GM21786 (cell line): ENCODE measurements at regions not wholly inside any gene's neighbourhood (a gene's known extent, or its start where the extent isn't known, plus 50 kb on each side); places are given as distances from the start of the nearest gene placed in this dataset.
"Not testable (repeated sequence)": the region's sequence is repeated elsewhere in the genome, so short reads cannot be mapped to it uniquely, and the experiment has no call there.

ENCODE experiments used
- ATAC-seq: cut with Tn5 transposase; IDR thresholded peaks from one replicate; pipeline ENCODE4 v1.9.1; 2021; ENCODE audit not compliant: unreplicated experiment

DNA sequence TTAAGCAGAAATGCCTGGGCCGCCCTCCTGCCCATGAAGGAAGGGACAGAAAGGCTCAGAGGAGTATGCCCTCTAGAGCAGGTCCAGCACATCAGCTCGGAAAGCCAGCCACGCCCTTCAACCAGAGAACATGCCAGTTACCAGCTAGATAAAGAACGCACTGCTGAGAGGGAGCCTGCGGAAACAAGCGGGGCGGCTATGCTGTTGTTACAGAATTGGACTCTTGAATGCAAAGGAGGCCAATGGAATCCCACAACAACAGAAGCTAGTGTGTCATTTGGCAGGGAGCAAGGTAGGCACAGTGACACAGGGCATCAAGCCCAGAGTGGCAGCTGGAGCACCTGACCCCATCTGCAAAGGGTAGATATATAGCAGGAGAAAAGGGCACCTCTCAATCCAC lies 242.9 kb upstream of the ID2 start:
- ATAC-seq: no peak

DNA sequence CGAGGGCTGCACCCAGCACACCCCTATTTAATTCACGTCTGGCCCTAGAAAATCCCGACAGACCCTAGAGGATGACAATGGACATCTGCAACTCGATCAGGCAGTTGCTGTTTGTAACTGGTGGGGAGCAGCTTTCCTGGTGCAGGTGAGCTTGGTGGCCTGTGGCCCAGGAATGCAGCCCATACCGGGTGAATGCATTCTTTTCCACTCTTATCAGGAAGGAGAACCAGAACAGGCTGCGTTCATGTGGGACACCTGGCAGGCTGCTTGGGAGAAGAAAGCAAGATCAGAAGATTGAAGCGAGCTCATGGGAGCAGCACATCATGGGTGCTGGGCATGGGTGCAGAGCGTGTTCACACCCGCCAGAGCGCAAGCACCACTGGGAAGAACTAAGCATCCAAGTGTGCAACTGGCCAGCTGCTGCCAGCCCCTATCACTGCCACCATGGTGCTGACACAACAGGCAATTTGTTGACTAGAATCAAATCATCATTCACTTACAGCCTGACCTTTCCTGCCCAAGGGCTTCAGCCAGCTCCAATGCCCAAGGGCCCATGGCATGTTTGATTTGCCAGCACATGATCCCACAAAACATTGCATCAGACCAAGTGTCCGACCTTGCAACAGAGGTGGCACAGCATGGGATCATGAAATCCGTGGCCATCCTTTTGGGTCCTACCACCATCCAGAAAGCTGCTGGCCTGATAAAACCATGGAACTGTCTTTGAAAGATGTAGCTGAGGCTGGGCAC lies 241.7 kb upstream of the ID2 start:
- ATAC-seq: no peak

DNA sequence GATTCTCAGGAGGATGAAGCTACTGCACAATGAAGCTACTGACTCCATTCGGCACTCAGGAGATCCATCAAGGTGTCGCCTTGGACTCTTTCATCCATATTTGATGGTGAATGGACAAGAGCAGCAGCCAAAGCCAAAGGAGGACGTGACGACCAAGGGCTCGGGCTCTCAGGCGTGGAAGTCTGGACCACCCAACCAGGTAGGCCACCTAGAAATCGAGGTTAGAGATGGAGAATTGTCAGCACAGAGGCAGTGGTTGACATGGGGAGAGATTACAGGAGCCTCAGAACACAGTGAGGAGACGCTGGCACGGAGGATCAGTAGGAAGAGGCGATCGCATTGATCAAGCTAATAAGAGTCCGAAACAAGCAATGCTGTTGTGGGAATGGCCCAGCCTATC lies 240.5 kb upstream of the ID2 start:
- no peak for ATAC-seq

DNA sequence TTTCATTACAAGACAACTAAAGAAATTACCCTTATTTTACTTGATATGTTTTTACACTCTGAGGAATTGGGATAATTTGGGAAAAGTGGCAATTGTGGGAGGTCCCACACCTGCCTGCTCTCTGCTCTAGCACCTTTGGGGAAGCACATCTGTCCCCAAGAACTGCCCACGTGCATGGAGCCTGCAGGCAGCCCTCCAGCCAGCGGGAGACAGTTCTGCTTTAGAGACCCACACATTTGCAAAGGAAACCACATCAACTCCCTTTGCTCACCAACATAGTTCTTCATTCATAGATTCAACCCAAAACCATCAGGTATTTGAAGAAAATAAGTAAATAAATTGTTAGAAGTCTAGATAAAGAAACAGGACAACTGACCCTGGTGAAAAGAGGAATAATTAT lies 239.9 kb upstream of the ID2 start:
- peak; percentile 51 for ATAC-seq

DNA sequence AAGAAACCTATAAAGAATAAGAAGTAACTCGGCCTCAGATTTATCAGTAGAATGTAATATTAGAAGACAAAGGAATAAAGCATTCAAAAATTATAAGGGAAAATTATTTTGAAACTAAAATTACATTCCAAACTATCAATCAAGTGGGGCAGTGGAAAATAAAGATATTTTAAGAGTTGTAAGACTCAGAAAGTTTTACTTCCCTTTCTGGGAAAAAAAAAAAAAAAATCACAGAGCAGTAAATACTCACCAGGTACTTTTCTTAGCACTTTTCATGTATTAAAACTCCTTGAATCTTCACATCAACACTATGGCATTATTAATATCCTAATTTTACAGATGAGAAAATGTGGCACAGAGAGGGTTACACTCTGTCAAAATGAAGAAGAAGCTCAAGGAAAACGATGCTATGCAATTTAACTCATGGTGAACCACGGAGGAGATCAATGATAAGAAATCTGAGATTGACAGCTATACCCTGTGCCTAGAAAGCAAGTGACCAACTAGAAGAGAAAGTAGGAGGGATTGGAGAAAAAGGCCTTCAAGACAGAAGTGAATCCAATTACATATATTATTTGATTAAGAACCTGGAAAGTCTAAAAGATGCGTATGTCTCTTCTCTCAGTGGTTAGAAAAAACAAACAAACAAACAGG lies 238.9 kb upstream of the ID2 start:
- no peak for ATAC-seq

DNA sequence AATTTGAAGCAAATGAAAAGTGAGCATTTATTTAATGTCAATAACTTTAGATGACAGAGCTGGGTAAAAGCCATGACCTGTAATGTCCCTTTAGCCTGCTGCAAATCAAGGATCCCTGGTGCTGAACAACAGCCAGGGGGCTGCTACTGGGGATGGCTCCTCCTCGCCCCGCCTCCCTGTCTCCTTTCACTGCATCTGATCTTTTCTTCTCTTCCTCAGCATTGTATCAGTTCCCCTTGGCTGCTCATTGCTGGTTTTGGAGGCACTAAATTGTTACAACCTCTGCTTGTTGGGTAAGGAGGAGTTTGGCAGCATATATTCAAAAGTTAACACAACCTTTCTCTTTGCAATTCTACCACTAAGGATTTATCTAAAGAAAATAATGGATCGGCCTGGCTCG lies 236.3 kb upstream of the ID2 start:
- no peak for ATAC-seq

DNA sequence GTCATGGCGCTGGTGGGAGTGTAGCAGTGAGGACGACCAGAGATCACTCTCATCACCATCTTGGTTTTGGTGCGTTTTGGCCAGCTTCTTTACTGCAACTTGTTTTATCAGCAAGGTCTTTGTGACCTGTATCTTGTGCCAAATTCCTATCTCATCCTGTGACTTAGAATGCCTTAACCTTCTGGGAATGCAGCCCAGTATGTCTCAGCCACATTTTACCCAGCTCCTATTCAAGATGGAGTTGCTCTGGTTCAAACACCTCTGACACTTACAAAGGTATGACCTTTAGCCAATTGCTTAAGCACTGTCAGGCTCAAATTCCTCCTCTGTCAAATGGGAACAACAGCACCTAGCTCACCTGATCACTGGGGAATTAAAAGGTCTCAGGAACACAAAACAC lies 235.1 kb upstream of the ID2 start:
- ATAC-seq: not testable (repeated sequence)

DNA sequence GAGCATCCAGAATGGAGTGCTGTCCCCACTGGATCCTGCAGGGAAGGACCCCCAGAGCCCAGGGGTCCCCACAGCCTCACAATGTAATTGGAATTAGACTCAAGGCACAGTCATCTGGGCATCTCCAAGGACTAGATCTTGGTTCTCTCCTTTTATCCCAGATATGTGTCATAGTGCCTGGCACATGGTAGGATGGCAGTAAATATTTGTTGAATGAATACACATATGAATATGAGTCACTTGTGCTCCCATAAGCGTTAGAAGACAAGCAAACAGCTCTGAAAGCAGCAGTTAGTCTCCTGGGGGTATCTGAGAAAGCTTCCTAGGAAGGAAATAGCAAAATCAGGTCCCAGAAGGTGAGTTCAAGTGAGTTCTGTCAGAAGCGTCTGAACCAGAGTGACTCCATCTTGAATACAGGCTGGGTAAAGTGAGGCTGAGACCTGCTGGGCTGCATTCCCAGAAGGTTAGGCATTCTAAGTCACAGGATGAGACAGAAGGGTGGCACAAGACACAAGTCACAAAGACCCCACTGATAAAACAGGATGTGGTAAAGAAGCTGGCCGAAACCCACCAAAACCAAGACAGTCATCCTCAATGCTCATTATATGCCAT lies 234.1 kb upstream of the ID2 start:
- no peak for ATAC-seq

DNA sequence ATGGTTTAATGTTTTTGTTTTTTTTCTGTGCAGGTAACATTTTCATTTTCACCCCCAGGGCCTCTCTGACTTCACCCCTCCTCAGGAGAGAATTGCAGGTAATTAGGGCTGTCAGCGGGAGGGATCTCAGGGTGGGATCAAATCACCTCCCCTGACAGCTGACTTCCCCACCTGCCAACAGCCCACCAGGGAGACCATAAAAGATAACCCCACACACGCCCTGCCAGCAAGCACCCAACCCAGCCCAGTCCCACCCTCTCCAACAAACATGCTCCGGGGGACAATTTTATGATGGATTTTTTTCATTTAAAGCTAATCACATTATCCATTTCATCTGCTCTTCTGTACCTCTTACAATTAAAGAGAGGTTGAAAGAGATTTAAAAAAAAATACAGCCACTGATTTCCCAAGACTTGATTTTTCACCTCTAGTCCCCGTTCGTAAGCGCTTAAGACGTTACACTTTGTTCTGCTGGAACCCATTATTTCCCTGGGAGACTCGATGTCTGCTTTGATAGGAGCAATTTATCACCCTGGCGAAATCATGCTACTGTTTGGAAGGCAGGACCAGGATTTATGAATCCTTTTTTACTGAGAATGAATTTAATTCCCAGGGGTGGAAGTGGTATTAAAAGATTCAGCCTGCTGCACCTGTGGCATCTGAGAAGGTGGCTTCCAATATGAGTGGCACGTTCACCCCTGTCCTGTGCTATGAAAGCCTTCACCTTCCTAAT lies 232.9 kb upstream of the ID2 start:
- ATAC-seq: no peak

DNA sequence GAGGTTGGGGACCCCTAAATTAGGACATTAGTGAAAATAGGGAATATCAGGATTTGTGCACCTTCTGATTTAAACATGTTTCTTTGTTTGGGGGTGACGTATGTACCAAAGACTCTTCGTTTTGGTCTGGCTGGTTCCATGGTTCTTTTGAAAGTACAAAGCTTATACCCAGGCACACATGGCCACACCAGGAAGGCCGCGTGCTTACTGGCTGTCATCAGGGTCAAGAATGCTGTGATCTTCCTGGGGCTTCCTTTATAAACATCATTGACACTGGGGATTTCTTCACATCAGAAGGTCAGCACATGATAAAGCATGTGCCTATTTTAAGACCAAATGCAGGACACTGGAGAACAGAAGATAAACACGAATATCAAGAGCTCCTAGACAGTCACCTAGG lies 230.6 kb upstream of the ID2 start:
- ATAC-seq: no peak

DNA sequence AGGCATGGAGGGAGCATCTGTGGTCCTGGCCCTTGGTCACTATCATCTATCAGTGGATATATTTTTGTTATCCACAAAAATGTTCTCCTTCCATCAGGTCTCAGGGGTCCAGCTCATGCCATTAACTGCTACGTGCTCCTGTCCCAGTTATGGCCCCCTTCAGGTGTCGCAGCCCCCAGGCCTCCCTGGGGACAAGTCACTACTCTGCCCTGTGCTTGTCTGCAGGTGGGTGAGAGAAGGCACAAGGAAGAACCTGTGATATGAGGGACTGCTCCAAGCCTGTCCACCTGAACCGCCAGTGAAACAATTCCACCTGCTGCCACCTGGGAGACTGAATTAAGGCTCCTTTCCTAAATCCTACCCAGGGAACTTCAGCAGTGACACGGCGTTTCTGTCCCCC lies 229.6 kb upstream of the ID2 start:
- ATAC-seq: no peak

DNA sequence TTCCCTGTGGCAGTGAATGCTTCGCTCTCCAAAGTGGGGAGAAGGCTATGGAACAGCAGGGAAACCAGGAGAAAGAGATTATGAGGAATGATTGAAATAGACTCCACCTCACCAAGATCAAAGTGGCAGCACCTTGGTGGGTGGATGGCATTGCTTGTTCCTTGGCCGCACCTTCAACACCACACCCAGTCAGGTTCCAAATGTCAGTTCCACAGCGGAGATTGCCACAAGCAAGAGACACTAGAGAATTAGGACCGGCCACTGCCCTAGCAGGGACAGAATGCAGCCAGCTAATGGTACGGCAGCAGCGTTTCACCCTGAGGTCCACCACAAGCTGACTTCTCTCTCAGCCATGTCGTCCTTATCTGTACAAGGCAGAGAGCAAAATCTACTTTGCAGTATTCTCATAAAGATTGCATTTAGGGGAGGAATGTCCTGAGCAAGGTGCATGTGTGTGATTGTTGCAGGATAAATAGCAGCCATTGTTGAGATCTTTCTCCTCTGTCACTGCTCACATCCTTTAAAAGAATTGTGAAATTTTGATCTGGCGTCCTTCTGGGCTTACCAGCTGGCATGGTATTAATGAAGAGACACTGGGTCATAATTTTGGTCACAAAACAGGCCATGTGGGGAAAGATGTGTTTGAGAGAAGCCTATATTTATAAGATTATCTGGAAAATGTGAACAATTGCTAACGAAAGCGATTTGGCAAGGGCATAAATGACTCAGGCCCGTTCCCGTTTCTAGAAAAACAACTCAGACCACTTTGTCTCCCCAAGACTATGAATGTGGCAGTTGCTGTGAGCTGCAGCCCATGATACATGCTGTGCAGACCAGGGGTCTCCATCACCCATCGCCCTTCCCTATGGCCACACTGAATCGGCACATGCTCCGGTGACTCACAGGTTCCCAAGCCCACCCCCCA lies 228.6 kb upstream of the ID2 start:
- ATAC-seq: no peak

DNA sequence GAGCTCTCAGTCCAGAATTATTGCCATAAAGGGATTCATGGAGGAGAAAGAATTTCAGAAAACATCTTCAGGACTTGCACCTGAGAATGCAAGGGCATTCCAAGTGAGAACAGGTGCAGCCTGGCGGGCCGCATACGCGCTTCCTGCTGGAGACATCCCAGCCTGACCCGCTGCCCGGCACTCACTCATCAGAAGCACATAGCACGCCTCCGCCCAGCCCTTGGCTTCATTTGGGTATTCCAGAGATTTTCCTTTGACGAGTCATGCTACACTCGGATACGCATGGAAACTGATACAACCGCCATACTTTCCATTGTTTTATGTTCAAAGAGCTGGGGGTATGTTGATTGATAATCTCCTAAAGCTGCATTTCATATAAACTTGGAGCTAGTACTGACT lies 228.0 kb upstream of the ID2 start:
- ATAC-seq: no peak

DNA sequence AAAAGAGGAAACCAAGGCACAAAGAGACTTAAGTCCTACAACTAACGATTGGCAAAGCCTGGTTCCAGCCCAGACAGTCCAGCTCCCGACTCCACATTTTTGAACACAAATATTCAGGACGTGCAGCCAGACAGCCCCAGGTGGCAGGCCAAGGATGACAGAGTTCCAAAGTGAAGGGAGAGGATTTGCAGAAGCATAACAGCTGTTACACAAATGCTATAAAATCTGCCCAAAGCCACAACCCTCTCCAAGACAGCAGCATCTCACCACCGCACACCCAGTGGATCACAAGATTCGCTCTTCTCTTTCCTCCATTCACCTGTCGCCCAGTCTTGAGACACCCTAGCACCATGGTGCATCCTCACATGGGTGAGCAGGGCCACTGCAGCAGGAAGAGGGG lies 227.1 kb upstream of the ID2 start:
- ATAC-seq: no peak

DNA sequence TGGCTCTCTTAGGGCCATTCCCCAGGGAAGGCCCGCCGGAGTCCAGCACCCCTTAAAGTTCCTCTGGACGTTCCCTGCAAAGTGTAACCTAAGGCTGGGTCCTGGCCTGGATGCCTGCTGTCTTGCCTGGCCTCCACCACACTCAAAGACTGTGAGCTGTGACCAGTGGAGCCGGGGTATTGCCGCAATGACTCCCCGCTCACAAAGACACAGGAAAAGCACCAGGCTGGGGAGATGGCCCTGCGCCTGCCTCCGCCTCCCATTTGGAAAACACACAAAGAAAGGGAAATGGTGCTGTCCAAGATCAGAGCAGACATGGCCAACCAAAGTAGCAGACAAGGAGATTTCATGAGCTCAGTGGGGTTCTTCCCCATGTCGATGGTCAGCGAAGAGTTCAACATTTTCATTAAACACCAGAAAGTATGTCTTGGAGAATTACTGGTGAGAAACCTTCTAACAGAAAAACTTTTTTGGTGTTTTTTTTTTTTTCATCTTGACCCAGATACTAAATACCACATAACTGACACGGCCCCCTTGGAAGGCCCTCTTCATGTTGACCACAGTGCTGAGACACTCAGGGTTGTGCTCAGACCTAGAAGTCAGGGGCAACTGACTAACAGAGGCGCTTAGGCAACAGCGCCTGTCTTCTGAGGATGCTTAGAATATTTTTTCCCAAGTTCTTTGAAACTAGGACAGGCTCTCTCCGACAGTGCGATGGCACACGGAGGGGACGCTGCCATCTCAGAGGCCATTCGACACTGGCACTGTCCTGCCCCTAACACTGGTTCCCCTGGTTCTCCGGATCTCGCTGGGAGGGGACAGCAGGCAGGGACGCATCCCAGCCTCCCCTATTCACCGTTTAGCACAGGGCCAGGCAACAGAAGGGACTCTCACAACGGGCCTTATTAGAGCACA lies 226.4 kb upstream of the ID2 start:
- no peak for ATAC-seq

DNA sequence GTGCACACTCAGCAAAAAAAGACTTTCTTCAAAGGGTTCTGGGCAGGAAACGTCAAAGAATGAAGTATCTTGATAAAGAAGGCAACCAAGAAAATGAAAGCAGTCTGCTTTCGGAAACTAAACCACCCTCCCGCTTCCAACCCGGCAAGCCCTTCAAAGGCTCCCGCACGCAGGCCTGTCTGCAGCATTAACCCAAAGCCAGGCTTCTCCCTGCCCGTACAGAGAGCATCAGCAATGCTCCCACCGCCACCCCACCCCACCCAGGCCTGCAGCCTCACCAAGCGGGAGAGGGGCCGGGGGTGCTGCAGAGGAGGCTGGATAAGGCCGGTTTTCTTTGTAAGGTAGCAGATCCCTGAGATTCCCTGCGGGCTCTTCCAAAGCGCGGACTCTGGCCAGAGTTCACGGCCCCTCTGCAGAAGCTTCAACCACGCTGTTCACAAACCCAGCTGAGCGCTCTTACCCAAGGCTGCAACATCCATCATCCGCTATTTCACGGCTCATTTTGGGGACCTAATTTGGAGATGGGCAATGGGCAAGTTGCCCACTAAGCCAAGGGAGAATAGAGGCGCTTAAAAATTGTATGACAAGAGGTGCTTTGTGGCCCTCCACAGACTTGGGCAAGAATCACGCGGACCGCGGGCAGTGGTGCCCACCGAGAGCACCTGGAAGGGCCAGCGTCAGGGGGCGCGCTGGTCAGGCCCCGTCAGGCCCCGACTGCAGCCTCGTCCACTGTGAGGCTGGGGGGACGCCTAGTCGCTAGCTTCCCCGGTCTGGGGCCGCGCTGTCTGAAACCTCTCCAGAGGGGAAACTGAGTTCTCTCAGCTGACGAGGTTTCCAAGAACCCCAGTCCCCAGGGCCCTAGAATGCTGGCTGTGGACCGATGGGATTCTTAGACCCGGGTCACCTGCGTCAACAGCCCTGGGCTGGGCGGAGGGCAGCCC lies 225.4 kb upstream of the ID2 start:
- ATAC-seq: no peak

DNA sequence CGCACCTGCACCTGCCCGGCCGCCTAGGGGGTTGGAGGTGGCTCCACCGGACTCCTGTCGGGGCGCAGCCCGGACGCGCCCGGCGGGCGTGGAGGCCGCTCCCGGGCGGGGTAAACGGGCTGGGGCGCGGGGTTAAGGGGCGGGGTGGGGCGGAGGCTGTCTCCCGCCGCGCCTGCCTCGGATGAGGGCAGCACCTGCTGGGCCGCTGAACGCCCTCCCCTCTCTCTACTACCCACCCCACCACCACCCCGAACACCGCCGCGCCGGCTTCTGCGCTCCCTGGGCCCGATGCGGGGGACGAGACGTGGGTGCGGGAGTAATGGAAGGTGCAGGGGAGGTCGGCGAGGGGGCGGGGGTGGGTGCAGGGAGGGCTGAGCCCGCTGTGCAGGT lies 224.8 kb upstream of the ID2 start:
- ATAC-seq: no peak

DNA sequence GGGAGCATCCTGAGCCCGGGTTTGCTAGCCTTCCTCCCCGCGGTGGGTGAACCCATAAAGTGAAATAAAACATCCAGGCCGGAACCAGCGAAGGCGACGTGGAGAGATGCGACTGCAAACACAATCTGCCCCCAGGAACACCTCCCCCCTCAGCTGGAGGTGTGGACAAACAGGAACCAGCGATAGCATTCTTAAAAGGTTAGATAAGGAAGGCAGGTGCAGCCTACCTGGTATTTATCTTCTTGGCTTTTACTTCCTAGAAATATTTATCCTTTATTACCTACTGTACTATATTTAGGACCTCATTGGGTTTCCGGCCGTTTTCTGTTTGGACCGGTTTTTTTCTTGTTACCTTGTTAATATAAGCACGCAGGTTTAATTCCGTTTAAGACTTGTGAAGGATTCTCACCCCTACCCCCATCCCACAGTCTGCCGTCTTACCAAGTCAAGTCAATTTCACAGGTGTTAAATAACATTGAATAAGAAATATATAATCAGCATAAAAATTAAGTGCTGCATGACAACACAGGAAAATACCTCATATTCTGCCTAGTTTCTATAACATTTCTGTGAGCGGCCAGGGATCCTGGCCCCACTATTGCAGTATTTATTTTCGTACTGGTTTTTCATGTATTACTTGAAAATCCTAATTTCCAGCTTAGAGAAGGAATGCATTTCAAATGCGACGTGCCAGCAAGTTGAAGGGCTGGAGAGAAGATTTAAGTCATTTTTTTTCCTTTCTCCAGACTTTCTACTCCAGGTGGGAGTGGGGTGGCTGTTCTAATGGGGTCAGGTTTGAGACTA lies 224.0 kb upstream of the ID2 start:
- ATAC-seq: no peak
